ENCODE measurements at regions not wholly inside any gene's neighbourhood (a gene's known extent, or its start where the extent isn't known, plus 50 kb on each side); places are given as distances from the start of the nearest gene placed in this dataset.

DNA sequence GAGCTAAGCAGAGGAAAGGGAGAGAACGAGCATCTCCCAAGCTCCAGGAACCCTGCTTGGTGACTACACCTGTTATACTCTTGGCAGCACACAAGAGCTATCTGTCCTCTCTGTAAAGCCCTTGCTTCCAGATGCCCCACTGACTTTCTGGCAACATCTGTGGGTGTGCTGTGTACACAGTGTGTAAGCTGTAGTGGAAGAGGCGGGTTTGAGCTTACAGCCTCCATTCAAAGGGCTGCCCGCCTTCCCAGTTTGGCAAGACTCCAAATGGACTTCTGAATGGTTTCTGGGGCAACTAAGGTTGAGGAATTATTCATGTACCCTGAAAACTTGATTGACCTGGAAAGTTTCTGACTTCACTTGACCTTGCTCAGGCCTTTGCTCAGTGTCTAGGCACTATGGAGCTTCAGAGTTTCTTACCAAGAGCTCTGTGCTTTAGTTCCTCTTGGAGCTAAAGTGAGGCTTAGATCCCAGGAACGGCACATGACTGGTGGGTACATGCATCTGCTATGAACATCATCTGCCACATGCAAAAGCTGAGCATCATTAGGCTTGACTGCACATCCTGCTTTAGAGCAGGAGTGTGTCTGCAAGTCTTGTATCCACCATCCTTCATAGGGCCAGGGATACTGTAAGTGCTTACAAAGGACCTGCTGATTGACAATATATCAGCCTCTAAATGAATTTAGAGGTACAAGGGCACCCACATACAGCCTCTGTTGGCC lies 290.9 kb upstream of the SIX2 start:
- no peak for DNase-seq

- no peak for DNase-seq
Observed at GRCh38 chr2:45299361-45299760, 290.1 kb upstream of the SIX2 start.

GRCh38 chr2:45293182-45293581 lies 283.9 kb upstream of the SIX2 start:
- DNase-seq: no peak

GRCh38 chr2:45291296-45291701 lies 282.0 kb upstream of the SIX2 start:
- no peak for DNase-seq

DNA sequence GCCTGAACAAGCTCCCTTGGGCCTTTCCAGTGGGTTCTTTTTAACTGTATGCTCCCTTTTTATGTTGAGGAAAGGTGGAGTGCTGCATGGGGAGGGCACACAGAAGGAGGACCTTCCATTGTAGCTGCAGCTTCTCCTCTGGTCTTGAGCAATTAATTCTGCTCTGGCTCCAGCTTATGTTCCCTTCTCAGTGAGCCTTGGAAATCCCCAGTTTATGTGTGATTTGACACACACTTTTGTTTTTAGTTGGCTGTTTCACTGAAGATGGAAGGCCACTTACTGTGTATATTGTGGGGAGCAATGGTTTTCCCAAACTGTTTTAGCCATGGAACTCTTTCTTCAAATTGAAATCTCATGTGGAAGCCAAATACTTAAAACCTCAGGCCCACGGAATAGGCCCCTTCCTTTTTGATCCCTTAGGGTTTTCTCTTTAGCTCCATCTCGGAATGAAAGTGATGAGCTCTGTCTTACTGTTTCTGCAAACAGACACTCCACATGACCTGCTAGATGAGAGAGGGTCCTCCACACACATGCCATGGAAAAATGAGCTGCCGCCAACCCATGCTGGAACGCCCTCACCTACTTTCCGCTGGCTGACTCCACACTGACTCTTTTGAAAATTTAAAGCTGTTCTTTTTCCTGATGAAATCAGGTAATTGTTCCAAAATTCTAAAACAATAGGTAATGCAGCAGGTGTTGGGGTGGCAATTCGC lies 280.9 kb upstream of the SIX2 start:
- no peak for DNase-seq

GRCh38 chr2:45288532-45289417 lies 279.5 kb upstream of the SIX2 start:
- no peak for DNase-seq

DNA sequence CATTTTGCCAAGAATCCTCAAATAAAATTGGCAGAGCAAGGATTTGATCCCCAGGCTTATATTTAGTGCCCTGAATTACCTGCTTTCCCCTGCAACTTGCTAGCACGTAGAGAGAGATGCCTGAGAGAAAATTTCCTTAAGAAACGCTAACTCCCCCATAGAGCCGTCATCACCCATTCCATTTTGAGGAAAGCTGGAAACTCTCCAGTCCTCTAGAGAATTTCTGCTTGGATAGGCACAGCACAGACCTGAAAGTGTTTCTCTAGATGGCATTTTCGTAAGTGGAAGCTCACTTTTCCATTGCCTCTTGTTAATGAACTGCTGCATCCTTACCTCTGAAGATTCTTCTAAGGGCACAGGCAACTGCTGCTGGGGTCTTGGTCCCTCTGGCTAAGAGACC lies 277.8 kb upstream of the SIX2 start:
- DNase-seq: no peak

DNA sequence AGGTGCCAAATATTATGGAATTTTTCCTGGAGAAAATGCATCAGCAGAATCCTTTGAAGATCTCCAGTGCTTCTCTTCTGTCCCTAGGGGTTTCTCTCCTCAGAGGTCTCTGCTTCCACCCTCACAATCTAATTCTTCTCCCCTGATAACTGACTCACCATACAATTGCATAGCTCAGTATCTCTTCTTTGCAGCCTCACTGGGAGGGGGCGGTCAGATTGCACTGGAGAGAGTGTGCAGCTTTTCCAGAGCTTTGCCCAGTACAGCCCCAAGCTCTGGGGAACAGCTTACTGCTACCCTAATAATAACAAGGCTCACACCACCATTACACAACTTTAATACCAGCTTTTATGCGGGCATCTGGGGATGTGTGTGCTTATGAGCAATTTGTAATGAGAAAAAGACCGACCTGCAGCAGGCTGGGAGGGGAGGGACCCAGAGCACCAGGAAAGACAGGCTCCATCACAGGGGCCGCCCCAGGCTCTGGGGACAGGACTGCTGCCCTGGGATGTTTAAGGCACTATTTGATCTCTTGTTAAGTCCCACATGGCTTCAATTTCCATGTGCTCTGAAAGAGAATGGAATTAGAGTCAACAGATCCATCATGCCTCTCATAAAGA lies 276.6 kb upstream of the SIX2 start:
- no peak for DNase-seq

- DNase-seq: no peak
Observed at GRCh38 chr2:45285311-45285710, 276.1 kb upstream of the SIX2 start.

GRCh38 chr2:45284621-45284995 lies 275.4 kb upstream of the SIX2 start:
- no peak for DNase-seq

DNA sequence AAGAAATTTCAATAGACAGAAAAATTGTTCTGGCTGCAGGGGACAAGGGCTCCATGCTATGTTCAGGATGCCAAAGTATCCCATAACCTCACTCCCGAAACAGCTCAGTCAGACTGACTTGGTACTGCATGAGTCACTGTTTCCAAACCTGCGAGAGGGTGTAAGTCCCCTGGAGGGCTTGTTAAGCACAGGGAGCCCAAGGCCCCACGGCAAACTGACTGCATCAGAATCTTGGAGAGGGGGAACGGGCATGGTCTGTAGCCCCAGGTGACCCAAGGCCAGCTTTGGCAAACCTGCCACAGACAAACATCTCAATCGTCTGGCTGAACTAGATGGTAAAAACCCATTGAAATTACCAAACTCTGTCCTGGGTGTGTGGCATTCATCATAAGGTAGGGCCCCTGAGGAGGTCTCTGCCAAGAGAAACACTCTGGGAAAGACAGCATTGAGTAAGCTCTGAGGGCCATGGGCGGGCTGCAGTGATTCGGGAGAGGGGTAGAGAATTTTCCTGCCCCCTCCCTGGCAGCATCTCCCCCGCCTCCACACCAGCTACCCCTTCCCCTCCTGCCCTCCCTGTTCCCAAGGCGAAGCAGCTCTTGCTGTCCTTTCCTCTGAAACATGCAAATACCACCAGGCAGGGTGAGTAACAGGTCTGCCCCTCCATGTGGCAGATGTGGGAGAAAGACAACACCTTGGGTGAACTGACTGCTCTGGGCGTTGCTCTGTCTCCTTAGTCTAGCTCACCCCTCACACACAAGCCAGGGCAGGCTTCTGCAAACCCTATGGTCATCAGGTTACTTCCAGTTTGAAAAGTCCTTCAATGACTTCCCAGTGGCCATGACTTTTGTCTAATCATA lies 274.7 kb upstream of the SIX2 start:
- no peak for DNase-seq

DNA sequence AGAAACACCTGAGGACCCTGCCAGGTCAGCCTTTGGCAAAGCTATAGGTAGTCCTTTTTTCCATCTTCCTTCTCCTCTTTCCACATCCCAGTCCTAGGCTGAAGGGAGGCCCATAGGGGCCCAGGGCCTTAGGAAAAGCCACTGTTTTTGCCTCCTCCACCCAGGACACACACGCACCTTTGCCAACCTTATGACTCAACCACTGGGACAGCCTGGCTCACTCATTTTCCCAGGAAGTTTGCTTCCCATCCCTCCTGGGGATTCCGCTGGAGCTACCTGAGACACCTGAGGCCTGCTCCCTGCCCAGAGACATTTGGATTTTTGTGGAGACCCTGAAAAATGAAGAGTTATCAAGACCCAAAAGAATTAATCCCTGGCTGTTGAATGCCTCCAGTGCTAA lies 273.4 kb upstream of the SIX2 start:
- no peak for DNase-seq

DNA sequence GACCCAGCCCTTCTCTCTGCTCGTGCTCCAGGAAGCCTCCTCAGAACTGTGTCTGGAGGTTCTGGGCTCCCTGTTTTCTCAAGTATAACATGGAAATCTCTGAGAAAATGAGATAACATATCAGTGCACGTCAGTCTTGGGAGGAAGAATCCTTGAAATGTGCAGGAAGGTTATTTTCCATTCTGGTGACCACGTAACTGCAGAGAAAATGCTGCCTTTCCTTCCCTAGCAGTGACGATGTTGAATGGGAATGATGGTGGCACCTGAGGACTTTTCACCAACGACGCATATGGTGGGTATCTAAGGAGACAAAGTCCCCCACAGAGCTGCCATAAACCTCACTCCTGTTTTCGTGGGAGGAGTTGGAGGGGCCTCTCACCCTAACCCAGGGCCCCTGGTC lies 272.1 kb upstream of the SIX2 start:
- no peak for DNase-seq

DNA sequence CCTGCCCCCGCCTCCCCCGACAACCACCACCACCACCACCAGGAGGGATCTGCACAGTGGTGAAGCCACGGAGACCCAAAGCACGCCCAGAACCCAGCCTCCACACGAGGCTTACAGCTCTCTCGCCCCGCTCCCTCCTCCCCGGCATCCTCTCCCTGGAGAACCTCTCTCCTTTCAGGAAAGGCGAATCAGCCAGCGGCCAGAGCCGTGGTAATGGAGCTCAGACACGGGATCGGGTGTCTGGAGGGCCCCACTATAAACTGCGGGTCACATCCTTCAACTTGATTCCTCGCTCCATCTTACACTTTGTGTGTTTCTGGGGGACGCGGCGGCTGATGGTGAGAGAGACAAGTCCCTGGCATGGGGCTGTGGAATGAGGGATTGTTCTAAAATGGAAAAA lies 271.5 kb upstream of the SIX2 start:
- no peak for DNase-seq

GRCh38 chr2:45279356-45279755 lies 270.1 kb upstream of the SIX2 start:
- DNase-seq: no peak

DNA sequence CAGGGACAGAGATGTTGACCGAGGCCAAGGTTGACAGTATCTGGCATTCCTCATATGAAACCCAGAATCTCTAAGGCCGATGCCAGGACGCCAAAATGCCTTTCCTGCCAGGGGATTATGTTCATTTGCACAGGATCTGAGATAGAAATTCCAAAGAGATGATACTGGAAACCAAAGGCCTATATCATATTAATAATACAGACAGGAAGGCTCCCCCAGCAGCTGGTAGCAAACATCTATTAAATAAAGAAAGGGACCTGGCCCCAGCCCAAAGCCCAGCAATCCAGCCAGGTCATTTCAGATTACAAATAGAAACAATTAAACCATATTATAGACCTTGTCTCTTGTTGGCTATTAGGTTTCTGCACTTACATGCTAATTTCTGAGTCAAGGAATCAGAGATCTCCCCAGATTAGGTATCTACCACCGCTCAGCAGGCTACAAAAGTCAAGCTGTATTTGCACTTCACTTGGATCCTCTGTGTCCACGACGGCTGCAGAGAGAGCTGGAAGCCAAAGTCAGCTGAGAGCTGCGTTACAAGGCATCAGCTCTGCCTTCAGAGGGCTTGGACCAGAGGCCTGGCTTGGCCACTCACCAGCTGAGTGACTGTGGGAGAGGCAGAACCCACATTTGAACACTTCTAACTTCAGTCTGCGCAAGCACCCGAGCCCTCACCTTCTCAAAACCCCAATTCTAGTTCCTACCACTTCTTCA lies 269.3 kb upstream of the SIX2 start:
- DNase-seq: no peak

DNA sequence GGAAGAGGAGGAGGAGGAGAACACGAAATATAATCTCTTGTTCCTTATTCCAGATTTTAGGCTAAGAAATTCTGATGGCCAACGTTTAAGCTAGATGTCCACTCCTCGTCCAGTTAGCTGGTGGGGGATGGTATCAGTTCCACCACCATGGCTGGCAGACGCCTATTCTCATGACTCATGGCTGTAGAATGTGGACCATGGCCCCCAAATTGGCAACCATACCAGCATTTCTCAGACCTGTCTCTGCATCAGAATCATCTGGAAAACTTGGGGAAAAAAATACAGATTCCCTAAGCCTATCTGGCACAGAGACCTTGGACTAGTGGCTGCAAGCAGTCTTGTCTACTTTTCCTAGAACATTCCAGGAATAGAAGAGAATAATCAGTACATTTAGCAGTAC lies 267.7 kb upstream of the SIX2 start:
- no peak for DNase-seq

GRCh38 chr2:45275806-45276205 lies 266.6 kb upstream of the SIX2 start:
- no peak for DNase-seq

- DNase-seq: peak in 1 of 2 experiments; percentile 10
Observed at GRCh38 chr2:45275242-45275805, 266.1 kb upstream of the SIX2 start.

- DNase-seq: no peak
Observed at GRCh38 chr2:45274250-45274926, 265.1 kb upstream of the SIX2 start.

Data from SW 1271 (cell line).